ENCODE measurements at regions not wholly inside any gene's neighbourhood (a gene's known extent, or its start where the extent isn't known, plus 50 kb on each side); places are given as distances from the start of the nearest gene placed in this dataset.
"Not testable (repeated sequence)": the region's sequence is repeated elsewhere in the genome, so short reads cannot be mapped to it uniquely, and the experiment has no call there.

GRCh38 chr3:20547361-20548269 lies 361.6 kb upstream of the SGO1 start:
- not testable (repeated sequence) for DNase-seq (ENCODE audit: low spot score)

DNA sequence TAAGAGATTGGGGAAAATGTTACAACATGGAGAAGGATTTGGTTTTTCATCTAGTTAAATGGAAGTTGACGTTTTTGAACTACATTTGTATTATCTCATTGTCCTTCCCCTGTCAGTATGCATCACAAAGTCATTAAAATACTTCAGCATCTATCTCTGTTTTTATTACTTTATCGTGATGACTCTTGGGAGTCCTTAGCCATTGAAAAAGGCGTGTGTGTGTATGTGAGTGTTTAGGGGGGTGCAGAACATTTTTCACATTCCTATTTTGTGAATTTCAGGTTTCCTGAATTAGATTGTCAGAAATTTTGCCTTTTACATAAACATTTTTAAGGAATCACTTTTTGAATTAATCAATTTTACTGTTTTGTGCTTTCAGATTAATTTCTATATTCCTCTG lies 360.6 kb upstream of the SGO1 start:
- no peak for DNase-seq (ENCODE audit: low spot score)

DNA sequence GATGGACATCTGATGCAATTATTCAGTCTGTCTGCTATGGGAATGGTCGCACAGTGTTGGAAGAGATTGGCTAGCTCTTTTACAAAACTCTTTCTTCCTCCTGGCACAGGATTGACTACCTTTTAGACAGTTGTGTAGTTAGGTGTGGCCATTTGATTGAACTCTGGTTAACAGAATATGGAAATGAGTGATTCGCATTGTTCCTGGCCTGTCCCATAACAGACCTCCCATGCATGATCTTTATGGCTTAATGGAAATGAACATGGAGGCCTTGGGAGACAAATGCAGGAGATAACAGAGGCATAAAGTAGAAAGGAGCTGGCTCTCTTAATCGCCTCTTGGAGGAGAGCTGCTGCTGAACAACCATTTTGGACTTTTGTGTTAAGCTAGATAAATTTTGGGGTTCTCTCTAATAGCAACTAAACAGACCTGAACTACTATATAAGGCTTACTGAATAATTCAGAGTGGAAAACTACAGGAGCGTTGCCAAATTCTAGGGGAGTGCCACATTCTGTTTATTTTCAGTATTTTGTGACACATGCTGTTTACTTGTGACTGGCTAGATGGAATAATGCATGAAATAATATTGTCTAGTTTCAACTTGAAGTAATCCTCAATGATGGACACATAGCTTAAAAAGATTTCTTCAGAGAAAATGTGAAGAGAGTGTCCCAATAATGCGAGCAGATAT lies 357.7 kb upstream of the SGO1 start:
- DNase-seq (ENCODE audit: low spot score), result no peak

DNA sequence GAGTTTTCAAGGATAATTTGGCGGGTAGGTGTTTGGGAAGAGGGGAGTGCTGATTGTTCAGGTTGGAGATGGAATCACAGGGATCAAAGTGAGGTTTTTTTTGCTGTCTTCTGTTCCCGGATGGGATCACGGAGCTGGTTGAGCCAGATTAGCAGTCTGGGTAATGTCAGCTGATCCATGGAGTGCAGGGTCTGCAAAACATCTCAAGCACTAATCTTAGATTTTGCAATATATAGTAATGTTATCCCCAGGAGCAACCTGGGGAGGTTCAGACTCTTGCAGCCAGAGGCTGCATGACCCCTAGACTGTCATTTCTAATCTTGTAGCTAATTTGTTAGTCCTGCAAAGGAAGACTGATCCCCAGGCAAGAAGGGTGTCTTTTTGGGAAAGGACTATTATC lies 354.1 kb upstream of the SGO1 start:
- no peak for DNase-seq (ENCODE audit: low spot score)

- no peak for DNase-seq (ENCODE audit: low spot score)
These were observed 353.7 kb upstream of the SGO1 start for GRCh38 chr3:20539666-20540065.

GRCh38 chr3:20537234-20537633 lies 351.2 kb upstream of the SGO1 start:
- no peak for DNase-seq (ENCODE audit: low spot score)

DNA sequence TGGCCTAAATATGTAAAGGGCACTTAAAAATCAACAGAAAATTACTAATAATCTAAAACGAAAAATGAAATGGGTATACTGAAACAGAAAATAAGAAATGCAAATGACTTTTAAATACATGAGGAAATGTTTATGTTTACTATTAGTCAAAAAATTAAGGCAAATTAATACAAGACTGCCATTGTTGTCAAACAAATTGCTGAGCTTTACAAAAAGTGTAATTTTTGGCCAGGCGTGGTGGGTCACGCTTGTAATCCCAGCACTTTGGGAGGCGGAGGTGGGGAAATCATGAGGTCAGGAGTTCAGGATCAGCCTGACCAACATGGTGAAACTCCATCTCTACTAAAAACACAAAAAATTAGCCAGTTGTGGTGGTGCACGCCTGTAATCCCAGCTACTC lies 343.9 kb upstream of the SGO1 start:
- no peak for DNase-seq (ENCODE audit: low spot score)

DNA sequence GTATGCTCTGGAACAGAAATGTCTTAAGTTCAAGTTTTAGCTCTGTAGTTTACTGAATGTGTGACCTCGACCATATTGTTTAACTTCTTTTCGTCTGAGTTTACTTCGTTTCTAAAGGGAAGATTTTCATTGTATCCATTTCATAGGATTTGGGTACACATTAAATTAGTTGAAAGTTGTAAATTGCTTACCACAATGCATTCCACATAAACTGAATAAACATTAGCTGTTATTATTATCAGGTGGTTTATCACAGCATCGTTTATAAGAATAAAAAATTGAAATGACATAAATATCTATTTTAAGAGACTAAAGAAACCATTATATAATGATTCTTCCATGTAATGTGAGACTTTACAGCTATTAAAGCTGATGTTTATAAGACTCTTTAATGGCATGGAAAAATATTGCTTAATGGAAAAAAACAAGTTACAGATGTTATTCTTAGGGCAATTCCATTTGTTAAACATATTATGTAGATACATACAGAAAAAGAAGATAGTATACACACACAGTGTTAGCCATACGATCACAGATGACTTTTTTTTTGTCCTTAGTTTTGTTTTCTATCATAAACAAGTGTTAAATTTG lies 342.3 kb upstream of the SGO1 start:
- no peak for DNase-seq (ENCODE audit: low spot score)

DNA sequence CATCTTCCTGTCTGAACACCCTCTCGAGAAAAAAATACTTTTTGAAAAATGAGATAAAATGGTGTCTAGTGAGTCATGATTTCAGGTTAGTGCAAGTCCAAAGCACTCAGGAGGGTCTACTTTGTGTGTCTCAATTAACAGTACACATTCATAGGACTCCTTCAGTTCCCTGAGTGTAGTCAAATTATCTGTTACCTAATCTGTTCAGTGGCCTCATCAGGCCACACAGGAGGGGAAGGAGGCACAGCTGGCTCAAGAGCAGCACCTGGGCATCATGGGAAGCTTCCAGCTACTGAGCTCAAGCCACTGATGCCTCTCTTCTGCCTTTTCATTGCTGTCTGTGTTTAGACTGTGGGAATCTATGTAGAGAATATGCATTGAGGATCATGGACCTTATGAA lies 341.4 kb upstream of the SGO1 start:
- no peak for DNase-seq (ENCODE audit: low spot score)

DNA sequence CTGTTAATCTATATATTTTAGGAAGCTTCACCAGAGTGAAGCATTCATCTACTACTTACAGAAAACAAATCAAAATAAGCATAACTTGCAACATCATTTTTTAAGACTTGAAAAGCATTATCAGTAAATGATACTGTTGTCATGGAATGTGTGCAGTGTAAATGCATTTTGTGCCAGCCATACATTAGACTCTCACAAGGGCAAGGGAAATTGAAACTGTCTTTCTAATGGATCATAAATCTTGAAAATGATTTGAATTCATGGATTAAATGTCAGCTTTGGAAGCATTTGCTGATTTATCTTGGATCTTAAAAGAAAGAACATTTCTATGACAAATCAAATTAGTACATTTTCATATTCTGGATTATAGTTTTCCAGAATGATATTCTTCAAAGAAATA lies 338.3 kb upstream of the SGO1 start:
- no peak for DNase-seq (ENCODE audit: low spot score)

DNA sequence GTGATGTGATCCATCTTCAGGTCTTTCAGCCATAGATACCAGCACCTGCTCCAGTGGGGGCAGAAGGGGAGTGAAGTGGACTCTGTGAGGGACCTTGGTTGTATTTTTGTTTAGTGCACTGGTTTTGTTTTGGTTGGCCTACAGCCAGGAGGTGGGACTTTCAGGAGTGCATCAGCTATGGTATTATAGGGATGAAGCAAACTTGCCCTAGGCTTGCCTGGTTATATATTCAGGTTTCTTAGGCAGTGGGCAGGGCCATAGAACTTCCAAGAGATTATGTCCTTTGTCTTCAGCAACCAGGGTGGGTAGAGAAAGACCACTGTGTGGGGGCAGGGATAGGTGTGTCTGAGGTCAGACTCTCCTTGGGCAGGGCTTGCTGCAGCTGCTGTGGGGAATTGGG lies 337.3 kb upstream of the SGO1 start:
- DNase-seq (ENCODE audit: low spot score), result no peak

DNA sequence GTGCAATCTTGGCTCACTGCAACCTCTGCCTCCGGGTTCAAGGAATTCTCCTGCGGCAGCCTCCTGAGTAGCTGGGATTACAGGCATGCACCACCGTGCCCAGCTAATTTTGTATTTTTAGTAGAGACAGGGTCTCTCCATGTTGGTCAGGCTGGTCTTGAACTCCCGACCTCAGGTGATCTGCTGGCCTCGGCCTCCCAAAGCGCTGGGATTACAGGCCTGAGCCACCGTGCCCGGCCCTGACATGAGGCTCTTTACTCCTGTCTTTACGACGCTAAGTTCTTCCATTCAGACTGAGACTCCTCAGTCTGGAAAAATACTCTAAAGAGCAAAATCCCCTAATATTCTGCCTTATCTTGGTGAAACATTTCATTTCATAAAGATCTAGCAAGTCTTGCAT lies 331.3 kb upstream of the SGO1 start:
- DNase-seq (ENCODE audit: low spot score), result not testable (repeated sequence)

DNA sequence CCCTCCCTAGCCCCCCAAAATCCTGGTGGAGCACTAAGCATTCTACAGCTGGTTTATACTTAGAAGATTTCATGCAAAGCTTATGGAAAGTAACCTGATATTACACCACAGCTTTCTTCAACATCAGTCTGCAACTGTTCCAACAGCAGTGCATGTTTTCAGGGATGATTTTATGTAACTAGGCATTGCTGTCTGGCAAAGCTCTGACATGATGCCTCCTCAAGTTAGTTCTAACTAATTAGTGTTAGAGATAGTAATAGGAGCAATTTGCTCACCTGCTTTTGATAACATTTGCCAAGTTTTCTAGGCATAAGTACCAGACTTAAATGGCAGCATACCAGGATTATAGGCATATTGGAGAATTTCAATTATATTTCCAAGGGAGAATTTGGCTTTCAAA lies 330.3 kb upstream of the SGO1 start:
- DNase-seq (ENCODE audit: low spot score), result no peak

GRCh38 chr3:20515834-20516233 lies 329.8 kb upstream of the SGO1 start:
- DNase-seq (ENCODE audit: low spot score), result no peak

- peak; percentile 72 for DNase-seq (ENCODE audit: low spot score)
These were observed 326.0 kb upstream of the SGO1 start for GRCh38 chr3:20511863-20512505.

DNA sequence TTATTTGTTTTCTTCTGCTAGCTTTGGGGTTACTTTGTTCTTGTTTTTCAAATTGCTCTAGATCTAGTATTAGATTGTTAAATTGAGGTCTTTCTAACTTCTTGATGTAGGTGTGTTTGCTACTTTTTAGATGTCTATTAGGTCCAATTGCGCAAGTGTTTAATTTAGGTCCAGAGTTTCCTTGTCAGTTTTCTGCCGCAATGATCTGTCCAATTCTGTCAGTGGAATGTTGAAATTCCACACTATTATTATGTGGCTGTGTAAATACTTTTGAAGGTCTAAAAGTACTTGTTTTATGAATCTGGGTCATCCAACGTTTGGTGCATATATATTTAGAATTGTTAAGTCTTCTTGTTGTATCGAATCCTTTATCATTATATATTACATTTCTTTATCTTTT lies 324.4 kb upstream of the SGO1 start:
- DNase-seq (ENCODE audit: low spot score), result no peak

DNA sequence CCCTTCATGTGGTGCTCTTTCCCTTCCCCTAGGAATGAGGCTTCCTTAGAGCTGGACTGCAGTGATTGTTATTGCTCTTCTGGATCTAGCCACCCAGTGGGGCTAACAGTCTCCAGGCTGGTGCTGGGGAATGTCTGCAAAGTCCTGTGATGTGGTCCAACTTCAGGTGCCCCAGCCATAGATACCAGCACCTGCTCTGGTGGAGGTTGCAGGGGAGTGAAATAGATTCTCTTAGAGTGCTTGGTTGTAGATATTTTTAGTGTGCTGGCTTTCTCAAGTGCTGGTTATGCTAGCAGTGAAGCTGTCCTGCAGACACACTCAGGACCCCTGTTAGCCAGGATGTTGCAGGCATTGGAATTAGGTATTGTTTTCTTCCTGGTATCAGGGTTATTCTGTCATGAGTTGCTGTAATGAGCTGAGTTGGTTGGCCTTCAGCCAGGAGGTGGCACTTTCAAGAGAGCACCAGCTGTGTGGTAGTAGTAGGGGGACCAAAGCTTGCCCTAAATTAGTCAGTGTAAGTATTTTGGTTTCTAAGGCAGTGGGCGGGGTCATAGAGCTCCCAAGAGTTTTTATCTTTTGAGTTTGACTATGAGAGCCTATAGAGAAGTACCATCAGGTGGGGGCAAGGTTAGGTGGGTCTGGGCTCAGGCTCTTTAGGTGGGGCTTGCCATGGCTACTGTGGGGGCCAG lies 317.5 kb upstream of the SGO1 start:
- no peak for DNase-seq (ENCODE audit: low spot score)

DNA sequence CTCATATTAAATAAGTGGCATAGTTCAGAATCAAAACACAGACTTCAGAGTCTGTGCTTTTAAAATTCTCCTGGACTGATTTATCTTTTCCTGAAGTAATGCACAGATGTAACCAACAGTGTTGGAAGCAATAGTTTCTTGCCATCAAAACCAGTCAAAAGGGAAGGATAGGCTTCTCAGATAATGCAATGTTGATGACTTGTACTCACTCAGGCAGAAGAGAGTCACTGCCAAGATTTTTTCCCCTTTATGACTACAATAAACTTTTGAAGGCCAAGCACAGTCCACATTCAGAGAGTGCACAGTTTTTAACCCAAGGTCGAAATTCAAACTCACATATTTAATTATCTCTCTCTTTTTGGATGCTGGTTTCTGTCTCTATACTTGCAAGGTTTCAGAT lies 305.0 kb upstream of the SGO1 start:
- no peak for DNase-seq (ENCODE audit: low spot score)

- no peak for DNase-seq (ENCODE audit: low spot score)
These were observed 302.1 kb upstream of the SGO1 start for GRCh38 chr3:20488151-20488550.

- DNase-seq (ENCODE audit: low spot score), result no peak
These were observed 298.1 kb upstream of the SGO1 start for GRCh38 chr3:20484126-20484525.

DNA sequence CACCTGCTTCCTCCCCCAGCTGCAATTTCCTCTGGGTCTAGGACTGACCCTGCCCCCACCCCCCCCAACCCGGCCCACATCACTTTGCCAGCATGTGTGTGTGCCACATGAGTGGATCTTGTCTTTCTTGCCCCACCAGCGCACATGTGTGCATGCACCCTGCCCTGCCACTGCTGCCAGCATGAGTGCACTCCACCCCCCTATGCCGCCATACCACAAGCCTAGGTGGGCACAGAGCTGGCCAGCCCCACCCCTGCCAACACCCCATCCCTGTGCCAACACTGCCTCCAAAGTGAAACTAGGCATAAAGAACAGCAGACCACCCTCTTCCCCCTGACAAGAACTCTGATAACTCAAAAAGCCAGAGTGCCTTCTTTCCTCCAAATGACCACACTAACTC lies 296.3 kb upstream of the SGO1 start:
- no peak for DNase-seq (ENCODE audit: low spot score)

GRCh38 chr3:20480786-20481365 lies 294.9 kb upstream of the SGO1 start:
- DNase-seq (ENCODE audit: low spot score), result no peak

Measured in AG08395 (cell line).